Inferior parietal cortex (tissue), 1 donor: ENCODE measurements at regions not wholly inside any gene's neighbourhood (a gene's known extent, or its start where the extent isn't known, plus 50 kb on each side); places are given as distances from the start of the nearest gene placed in this dataset.

Experiments used
- DNase-seq: peaks from one replicate; pipeline ENCODE4 v3.0.0-alpha.2; 2016; ENCODE audit errors: extremely low spot score

DNA sequence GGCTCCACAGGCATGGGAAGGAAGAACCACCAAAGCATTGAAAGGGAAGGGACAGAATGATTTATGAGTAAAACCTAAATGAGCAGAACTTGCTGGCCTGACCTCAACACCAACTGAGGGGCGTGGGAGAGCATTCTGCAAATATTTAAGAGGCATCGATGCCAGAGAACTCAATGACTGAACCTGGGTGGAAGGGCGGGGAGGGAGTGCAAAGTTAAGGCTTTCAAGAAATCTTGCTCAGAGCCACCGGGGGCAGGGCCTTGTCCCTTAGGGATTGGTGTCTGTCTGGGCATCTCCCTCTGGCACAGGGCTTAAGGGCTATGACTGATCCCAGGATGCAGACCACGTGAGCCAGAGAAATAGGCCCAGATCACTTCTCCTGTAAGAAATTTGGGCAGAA lies 137.1 kb downstream of the ADAMTS15 start:
- no peak for DNase-seq

DNA sequence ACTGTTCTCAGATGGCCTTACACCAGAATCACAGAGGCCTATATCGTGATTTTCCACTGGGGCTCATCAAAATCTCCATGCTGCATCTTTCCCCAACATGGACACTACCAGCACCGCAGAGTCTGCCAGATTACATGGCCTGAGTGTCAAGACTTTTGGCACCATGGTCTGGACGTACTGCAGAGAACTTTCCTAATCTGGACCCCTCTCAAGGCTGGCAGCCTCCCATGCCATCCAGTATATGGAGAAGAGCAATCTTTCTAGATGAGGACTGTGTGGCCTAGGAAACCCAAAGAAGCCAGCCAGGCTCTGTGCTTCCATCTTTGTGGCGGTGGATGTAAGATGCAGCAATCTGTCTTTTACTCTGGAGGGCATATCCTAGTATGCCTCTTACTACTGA lies 139.2 kb downstream of the ADAMTS15 start:
- DNase-seq = no peak

DNA sequence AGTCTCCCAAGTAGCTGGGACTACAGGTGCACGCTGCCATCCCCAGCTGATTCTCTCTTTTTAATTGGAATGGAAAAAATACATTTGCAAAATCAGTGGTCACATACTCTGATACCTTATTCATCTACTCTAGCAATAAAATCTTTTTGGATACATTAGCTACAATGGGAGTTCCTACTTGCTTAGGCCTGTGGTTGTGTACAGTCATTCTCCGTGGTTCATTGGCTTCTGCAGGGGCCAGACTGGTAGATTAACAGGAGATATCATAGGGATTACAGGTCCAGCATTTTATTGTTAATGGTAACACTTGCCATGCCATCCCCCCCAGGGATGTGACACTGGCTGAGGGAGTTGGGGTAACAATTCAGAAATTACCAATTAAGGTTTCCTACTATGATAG lies 140.0 kb downstream of the ADAMTS15 start:
- DNase-seq = no peak

DNA sequence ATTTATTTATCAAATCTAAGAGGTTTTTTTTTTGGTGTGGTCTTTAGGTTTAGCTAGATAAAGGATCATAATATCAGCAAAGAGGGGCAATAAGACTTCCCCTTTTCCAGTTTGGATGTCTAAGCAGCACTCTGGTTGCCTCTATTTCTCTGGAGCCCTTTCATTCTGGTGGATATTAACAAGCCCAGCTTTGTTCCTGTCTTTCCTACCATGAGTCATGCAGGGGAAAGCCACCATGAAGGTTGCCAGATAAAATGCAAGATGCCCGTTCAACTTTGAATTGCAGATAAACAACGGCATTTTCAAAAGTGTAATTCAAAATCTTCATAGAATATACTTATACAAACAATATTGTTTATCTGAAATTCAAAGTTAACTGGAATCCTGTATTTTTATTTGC lies 143.6 kb downstream of the ADAMTS15 start:
- DNase-seq = no peak

DNA sequence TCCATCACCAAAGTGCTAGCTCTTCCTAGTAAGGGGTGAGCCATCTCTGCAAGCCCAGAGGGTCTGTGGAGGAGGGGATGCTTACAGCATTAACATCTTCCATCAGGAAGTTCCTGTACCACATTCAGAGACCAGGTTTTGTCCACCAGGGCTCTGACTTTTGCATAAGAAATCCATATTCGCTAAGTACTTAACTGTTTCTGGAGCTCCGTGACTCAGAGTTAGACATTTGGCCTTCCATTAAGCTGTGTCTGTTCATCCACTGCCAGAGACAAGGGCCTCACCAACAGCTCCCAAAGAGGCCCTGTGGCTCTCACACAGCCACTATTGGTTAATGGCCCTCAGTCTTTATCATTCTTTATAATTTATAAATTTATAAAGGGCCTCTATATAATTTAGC lies 144.6 kb downstream of the ADAMTS15 start:
- no peak for DNase-seq

DNA sequence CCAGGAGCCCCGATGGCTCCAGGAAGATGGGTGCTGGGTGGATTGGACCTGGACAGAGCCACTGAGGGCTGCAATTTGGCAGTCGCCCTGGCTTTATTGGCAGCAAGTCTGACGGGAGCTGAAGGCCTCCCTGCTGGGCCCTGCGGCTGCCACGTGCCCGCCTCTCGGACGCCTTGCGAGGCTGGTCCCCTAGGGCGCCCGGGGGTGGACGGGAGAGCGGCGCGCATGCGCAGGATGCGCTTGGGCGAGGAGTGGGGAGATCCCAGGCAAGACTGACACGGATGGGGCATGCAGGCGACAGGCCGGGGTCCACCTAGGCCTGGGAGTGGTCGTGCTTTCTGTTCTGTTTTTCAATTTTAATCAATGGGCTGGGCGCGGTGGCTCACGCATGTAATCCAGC lies 150.0 kb downstream of the ADAMTS15 start:
- no peak for DNase-seq

DNA sequence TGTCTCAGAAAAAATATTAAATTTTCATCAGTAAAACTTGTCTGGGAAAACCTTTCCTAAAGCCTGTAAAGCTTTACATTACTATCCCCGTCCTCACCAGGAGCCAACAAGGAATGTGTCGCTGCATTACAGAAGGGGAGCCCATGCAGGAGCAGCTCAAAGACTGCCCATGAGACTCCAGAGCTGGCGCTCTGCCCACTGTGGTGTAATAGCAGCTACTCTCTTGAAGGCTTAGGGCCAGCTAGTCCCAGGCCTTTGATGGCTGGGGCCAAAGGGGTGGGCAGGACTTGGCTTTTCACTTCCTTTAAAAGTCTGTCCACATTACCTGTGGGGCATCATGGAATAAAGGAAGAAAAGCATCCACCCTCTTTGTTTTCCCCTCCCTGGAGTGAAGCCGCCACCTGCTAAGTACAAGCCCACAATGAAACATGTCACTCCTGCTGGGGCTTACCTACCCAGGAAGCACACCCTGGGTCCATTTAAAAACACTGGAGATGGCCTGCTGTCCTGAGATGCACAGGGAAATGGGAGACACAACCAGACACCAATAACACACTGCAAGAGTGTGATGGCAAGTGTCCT lies 150.7 kb downstream of the ADAMTS15 start:
- DNase-seq = no peak

DNA sequence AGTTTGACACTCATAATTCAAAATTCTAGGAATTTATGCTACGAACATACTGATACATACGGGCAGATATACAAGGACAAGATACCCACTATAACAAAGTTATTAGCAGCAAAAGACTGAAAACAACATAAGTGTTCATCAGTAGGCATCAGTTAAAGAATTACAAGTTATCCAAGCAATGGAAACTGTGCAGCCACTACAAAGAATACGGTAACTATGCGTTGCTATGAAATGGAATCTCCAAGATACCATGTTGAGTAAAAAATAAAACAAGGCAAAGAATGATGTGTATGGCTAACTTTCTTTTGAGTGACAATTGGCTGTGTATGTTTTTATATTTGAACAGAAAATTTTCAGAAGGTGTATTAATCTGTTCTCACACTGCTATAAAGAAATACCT lies 151.7 kb downstream of the ADAMTS15 start:
- no peak for DNase-seq

DNA sequence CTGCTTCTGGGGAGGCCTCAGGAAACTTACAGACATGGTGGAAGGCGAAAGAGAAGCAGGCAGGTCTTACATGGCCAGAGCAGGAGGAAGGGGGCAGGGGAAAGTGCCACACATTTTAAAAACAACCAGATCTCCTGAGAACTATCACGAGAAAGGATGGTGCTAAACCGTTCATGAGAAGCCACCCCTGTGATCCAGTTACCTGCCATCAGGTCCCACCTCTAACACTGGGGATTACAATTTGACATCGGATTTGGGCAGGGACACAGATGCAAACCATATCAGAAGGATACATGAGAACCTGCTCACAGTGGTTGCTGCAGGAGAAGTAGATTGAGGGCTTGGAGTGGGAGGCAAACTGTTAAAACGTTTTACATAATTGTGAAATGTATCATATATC lies 152.2 kb downstream of the ADAMTS15 start:
- no peak for DNase-seq

DNA sequence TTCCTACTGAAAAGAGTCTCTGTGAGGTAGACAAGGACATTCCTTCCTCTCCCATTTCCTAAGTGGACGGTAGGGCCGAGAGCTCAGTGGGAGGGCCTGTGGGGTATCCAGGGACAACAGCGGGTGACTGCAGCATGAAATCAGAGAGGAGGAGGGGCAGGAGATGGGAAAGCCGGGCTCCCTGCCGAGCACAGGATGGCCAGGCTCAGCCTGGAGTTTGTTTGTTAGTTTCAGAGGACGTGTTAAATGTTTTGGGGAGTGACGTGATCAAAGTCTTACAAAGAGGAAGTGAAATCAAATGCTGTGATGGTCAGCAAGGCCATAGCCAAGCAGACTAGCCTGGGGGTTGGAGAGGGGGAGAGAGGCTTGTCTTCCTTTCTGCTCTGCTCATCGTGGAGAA lies 152.7 kb downstream of the ADAMTS15 start:
- DNase-seq = no peak

DNA sequence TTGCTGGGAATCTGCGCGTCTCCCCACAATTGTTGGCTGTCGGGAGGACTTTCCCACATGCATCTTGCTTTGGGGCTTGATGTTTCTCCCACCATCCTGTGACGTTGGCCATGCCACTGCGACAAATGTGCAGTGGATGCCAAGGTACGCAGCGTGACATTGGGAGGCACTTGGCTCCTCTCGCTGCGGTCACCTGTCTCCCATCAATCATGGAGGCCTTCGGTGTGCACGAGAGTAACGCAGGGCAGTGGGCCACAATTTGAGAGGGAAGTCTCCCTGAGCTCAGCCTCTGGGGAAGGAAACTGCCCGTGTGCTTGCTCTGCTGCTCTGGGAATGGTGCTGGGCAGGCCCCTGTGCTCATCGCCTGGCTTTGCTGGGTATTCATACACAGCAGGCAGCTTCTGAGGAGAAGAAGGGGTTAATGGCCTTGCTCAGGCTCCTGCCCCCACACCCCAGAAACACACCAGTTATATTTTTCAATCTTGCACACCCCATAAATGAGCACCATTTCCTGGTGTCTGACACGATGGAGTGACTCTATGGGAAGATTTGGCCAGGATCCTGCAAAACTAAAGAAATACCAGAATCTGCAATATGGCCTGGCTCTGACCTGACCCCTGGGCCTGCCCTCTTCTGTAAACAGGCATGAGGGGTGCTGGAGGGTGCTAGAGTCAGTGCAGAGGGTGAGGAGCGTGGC lies 153.5 kb downstream of the ADAMTS15 start:
- DNase-seq = no peak

DNA sequence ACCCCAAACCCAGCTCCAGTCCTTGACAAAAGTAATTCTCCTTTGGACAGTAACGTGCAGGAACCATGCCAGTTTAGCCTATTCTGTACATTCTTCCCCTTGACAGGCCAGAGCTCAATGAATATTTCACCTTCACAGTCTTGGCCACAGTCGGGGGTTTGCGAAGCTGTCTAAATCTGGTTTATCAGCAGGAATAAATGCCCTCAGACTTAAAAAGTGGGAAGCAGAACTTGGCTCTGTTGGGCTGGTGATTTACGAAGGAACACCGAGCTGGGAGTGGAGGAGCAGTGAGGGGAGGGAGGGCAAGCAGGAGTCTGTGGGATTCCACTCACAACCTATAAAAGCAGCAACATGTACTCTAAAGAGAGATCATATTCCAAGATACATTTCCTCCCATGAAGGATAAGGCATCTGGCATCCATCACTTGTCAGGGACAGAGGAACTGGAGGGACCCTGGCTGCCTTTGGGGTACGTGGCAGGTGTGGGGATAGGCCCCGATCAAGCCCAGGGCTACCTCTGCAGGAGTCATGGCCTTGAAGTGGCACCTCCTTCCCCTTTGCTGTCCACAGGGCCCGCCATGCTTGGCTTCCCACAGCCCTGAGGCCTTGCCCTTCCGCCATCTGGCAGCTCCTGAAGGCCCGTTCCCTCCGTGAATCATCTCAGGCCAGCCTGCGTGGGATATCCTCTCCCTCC lies 154.3 kb downstream of the ADAMTS15 start:
- no peak for DNase-seq

DNA sequence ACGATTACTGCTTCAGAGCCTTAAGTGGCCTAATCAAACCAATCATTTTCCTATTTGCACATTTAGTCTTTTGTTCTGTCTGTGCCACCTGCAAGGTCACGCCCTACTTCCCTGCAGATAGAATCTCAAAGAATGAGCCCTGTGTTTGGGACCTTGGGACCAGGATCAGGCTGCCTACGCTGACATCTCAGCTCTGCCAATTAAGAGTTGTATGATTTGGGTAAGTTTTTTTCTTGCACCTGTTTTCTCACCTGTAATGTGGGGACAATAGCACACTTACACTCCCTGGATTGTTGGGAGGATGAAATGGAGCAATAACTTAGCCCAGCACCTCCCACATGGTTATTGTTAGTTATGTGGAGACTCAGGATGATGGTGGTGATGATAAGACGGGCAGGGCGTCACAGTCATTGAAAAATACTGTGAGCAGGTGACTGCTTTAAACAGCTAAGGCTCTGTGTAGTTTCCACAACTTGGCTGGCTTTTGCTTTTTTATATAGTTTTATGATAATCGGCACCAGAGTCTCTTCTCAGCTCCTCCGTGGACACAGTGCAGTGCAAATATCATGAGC lies 155.0 kb downstream of the ADAMTS15 start:
- DNase-seq = no peak

DNA sequence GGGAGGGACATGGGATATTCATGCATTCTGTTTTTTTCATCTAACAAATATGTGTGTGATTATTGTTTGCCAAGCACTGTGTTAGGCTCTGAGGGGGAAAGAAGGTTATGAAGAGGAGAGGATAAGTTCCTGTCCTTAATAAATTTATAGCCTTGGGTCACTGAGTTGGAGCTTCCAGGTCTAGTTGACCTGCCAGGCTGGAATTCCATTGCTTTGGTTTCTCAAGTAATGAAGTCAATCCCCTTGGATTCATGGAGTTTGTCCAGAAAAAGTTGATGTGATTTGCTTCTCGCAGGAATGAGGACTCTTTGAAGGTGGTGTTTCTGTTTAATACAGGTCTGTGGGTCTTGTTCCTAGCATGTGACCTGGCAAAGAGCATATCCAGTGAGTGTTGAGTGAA lies 156.2 kb downstream of the ADAMTS15 start:
- no peak for DNase-seq

DNA sequence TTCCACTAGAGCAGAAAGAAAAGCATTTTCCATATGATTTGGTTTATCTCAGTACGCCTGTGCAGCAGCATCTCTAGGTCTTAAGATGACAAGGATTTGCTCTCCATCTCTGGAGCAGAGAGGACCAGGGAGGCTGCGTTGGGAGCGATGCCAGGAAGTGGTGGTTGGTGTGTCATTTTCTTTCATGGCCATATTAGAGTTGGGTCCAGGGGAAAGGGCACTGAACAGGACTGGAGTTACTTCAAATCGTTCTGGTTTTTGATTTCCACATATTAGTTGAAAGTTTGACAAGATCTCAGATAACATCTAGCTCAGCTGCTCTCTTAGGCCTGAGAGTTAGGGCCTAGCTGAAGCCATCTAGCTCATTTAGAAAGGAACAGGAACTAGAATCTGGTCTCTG lies 157.7 kb downstream of the ADAMTS15 start:
- no peak for DNase-seq

DNA sequence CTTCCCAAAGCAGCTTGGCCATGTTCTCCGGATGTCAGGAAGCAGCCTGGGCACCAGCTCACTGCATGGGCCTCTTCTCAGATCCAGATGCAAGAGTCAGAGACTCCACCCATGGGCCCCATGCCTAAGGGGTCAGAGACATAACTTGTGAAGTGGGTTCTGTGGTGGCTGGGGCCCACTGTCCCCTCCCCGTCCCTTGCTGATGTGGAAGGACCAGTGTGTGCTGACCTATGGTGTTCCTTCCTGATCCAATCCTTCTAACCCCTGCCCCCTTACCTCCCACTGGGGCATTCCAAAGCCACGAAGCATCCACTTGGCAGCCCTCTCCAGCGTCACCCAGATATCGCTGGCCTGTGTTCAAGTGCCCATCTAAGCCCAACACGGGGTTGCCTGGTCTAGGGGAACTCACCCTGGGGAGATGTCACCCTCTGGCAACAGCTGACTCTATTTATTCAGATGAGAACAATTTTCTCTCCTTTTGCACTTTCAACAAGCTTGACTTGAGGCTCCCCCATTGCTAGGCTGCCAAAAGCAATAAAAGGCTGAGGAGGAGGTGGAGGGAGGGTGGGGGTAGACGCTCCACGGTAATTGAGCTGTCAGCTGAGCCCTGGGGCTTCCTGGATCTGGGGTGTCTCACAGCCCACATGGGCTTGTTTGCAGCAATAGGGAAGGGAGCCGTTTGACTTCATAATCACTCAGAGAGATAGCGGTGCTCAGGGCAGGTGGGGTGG lies 158.5 kb downstream of the ADAMTS15 start:
- DNase-seq = no peak

DNA sequence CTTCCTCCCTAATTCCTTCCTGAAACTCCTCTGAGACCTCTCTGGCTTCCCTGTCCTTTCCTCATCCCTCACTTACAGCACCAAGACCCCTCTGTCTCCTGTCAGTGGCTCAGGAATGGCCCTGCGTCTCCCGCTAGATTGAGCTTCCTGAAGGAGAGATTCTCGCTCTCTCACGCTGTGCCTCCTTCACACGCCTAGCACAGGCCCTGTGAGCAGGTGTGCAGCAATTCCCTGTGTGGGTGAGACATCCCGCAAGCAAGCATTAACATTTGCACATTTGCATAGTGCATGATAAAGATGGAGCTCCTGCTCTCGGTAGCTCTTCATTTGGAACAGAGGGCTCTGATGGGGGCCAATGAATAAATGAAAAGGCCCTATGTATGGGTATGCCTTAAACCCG lies 159.8 kb downstream of the ADAMTS15 start:
- DNase-seq = no peak

DNA sequence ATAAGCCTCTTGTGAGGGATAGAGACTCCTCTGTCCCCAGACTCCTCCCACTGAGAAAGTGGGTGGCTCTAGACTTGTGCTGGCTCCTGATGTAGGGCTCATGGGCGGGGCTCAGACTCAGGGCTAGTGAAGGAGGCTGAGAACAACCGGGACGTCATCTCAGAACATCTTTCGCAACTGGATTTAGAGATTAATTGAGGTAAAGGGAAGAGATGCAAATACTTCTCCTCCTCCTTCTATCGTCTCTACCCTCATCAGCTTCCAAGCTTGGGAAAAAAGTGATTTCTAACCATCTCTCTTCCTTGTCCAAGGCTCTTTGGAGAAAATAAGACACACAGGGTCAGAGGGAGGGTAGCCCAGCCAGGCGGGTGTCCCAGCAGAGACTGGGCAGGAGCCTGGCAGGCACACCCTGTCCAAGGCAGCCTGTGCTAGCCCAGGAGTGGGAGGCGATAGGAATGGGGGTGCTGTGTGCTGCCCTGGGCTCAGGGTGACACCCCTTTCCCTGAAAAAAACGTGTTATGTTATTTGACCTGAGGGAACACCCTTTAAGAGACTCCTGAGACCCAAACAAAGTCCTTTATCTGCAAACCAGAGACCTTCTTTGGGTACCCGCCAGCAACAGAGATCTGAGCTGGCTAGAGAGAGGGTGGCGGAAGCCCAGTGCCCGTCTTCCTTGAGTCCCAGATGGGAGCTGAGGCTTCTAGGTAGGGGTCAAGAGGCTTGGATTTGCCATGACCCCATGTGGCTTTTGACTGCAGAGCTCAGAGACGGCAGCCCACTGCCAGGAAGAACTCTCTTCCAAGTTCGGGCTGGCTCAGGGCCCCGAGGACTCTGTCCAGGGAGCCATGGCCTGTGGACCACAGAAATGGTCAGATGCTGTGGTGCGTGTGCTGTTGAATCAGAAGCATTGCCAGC lies 160.9 kb downstream of the ADAMTS15 start:
- DNase-seq = no peak

DNA sequence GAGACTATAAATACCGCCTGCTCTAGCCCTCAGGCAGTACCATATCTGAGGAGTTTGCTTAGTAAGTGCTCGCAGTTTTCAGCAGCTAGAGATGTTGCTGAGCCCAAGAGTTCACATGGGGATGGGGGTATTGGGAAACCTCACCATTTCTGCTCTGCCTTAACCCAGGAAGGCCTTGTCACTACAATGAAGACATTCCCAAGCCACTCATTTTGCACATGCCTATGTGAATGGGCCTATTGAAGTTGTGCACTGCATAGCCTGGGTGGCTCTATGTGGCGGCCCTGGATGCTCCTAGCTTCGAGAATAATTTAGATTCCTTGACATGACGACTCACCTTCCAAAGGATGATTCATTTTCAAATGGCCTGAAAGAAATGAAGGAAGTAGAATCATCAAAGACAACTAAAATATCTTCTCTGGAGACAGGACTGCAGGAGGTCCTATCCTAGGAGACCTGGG lies 163.4 kb downstream of the ADAMTS15 start:
- DNase-seq = peak; percentile 20

DNA sequence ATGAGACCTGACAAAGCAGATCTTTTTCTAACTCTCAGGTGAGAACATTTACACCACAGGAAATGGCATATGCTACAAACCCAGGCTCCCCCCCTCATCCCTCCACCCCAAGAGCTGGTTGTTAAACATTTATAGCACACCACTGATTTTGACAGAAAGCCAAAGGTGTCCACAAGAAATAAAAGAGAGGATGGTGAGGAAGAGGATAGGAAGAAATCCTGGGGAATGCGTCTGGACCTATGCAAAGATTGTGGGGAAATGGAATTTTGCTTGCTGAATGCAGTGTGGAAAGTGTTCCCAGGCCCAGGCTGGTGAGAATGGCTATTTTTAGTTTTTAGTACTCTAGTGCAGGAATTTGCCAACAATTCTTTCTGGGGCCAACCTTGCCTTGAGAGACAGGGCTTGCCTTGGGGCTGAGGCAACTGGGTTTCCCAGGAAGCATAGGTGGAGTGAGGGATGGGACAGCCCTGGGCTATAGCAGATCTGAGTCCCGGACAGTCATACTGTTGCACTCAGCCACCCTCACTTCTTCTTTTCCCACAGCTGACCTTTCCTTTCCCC lies 163.9 kb downstream of the ADAMTS15 start:
- DNase-seq = peak; percentile 19

DNA sequence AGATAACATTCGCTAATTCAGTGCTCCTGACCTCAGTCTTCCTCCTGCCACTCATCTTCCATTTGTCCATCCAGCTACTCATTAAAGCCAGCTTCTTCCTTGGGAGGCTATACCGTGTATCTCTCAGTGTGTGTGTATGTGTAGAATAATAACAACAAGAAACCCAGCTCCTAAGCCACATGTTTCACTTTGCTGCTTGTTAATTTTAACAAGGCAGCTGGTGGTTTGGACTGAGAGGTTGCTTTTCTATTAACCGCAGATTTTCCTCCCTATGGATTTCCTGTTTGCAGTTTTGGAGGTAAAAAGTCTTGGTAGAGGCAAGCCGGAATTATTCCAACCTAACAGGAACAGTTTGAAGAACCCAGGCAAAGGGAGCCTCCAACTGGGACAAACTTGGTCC lies 165.0 kb downstream of the ADAMTS15 start:
- DNase-seq = no peak
